RWPE2 (cell line): ENCODE measurements at regions not wholly inside any gene's neighbourhood (a gene's known extent, or its start where the extent isn't known, plus 50 kb on each side); places are given as distances from the start of the nearest gene placed in this dataset.

ENCODE experiments used
- ATAC-seq: fragments of 200-7000 bp; cut with Tn5 transposase; 3 replicates; pipeline ENCODE4 v1.9.1; 2021; ENCODE audit warnings: low read depth
- DNase-seq: peaks from one replicate; pipeline ENCODE4 v3.0.0-alpha.2; 2020; ENCODE audit warnings: low spot score
- H3K27ac ChIP-seq: fragments of 450-650 bp; 2 replicates; pipeline ENCODE4 v1.5.1; 2017; ENCODE audit warnings: mild to moderate bottlenecking; ENCODE audit not compliant: poor library complexity, severe bottlenecking
- H3K27me3 ChIP-seq: fragments of 250-450 bp; sonication (Bioruptor Pico); 2 replicates; pipeline ENCODE4 v1.5.1; 2021; ENCODE audit warnings: mild to moderate bottlenecking, moderate library complexity; ENCODE audit not compliant: insufficient read depth, poor library complexity, severe bottlenecking
- H3K36me3 ChIP-seq: fragments of 250-450 bp; sonication (Bioruptor Pico); 2 replicates; pipeline ENCODE4 v1.5.1; 2020; ENCODE audit warnings: low read depth, mild to moderate bottlenecking, moderate library complexity
- H3K4me1 ChIP-seq: fragments of 250-450 bp; sonication (Bioruptor Pico); 2 replicates; pipeline ENCODE4 v1.5.1; 2021; ENCODE audit warnings: mild to moderate bottlenecking, moderate library complexity; ENCODE audit not compliant: insufficient read depth, poor library complexity, severe bottlenecking
- H3K4me3 ChIP-seq: fragments of 250-450 bp; sonication (Bioruptor Pico); 2 replicates; pipeline ENCODE4 v1.5.1; 2021; ENCODE audit warnings: mild to moderate bottlenecking, moderate library complexity; ENCODE audit not compliant: severe bottlenecking
- H3K9me3 ChIP-seq: fragments of 250-450 bp; sonication (Bioruptor Pico); 2 replicates; pipeline ENCODE4 v1.5.1; 2021; ENCODE audit warnings: mild to moderate bottlenecking, moderate library complexity; ENCODE audit not compliant: severe bottlenecking
- TF ChIP-seq, protein P1 (sequence below): fragments of 450-650 bp; IDR thresholded peaks from one replicate; pipeline ENCODE4 v1.5.1; 2017; ENCODE audit warnings: mild to moderate bottlenecking, moderate library complexity; ENCODE audit not compliant: poor library complexity, severe bottlenecking

DNA sequence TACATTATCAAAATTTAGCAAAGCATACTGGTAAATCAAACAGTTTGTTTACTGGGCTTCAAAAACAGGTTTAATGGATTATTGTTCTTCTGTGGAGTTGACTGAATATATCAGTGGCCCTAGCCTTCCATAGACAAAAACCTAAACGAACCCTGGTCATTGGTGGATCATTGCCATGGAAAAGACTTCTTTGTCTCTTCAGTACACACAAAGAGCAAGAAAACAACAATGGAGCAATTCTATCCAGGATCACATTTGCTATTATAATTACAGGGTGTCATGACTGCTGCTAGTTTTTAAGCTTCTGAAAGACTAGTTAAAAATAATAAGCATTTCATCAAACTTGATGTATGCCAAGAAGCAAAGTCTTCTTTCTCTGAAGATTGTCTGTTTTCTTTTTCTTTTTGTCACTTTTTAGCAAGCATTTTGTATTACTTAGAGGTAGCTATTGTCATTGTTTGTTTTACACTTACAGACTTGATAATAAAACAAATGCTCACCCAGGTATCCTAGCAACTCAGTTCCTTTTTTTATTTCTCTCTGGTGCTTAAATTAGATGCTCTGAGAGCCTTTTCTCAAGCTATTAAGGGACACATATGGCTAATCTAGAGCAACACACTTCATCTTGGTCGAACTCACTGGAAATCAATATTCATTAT lies 1228.7 kb upstream of the DDX18 start:
- TF ChIP-seq, protein P1, sequence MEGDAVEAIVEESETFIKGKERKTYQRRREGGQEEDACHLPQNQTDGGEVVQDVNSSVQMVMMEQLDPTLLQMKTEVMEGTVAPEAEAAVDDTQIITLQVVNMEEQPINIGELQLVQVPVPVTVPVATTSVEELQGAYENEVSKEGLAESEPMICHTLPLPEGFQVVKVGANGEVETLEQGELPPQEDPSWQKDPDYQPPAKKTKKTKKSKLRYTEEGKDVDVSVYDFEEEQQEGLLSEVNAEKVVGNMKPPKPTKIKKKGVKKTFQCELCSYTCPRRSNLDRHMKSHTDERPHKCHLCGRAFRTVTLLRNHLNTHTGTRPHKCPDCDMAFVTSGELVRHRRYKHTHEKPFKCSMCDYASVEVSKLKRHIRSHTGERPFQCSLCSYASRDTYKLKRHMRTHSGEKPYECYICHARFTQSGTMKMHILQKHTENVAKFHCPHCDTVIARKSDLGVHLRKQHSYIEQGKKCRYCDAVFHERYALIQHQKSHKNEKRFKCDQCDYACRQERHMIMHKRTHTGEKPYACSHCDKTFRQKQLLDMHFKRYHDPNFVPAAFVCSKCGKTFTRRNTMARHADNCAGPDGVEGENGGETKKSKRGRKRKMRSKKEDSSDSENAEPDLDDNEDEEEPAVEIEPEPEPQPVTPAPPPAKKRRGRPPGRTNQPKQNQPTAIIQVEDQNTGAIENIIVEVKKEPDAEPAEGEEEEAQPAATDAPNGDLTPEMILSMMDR, result no peak
- Histone ChIP-seq H3K36me3 (no peaks in the 10 kb centered on the region), H3K27ac (no peak overlapping the region), H3K9me3 (no peaks in the 10 kb centered on the region), H3K27me3 (no peaks in the 10 kb centered on the region), H3K4me3 (no peak overlapping the region), H3K4me1 (no peaks in the 10 kb centered on the region)
- ATAC-seq (no peak), DNase-seq (no peak)

DNA sequence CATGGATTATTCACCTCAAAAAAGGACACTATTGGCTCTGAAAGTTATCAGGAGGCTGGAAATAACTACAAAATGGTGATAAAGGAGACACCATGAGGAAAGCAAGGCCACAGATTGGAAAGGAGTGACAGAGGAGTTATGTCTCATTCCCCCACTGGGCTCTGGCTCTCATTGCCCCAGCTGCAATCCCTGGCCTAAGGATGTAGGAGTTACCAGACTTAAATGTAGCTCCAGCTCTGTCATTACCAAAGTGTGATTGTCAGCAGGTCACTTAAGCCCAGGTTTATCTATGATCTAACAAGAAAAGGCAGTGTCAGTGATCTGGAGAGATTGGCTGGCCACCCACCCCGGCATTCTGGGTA lies 1228.2 kb upstream of the DDX18 start:
- no peak for DNase-seq
- H3K4me1 ChIP-seq, result no peaks in the 10 kb centered on the region
- TF ChIP-seq, protein P1, result no peak
- no peaks in the 10 kb centered on the region for H3K27me3 ChIP-seq
- H3K36me3 ChIP-seq, result no peaks in the 10 kb centered on the region
- no peak overlapping the region for H3K4me3 ChIP-seq
- no peak overlapping the region for H3K27ac ChIP-seq
- no peaks in the 10 kb centered on the region for H3K9me3 ChIP-seq
- no peak for ATAC-seq
